KOPT-K1 (cell line): ENCODE measurements at regions not wholly inside any gene's neighbourhood (a gene's known extent, or its start where the extent isn't known, plus 50 kb on each side); places are given as distances from the start of the nearest gene placed in this dataset.
"Not testable (repeated sequence)": the region's sequence is repeated elsewhere in the genome, so short reads cannot be mapped to it uniquely, and the experiment has no call there.

Experiments
- H3K27ac ChIP-seq: fragments of 200-600 bp; sonication (generic); 2 replicates; pipeline ENCODE4 v1.5.1; 2016; ENCODE audit warnings: antibody characterized with exemption, mild to moderate bottlenecking, low read depth, low read length; ENCODE audit not compliant: poor library complexity, severe bottlenecking
- H3K36me3 ChIP-seq: fragments of 200-600 bp; sonication (generic); 2 replicates; pipeline ENCODE4 v1.5.1; 2017; ENCODE audit warnings: antibody characterized with exemption, mild to moderate bottlenecking, low read length, moderate library complexity; ENCODE audit not compliant: insufficient read depth
- H3K9me3 ChIP-seq: fragments of 200-600 bp; sonication (generic); 2 replicates; pipeline ENCODE4 v1.5.1; 2017; ENCODE audit warnings: antibody characterized with exemption, low read length, mild to moderate bottlenecking; ENCODE audit not compliant: insufficient read depth, poor library complexity, severe bottlenecking

- Histone ChIP-seq H3K27ac (no peak overlapping the region), H3K9me3 (no peaks in the 10 kb centered on the region), H3K36me3 (no peaks in the 10 kb centered on the region)
Measured at GRCh38 chr3:177249203-177249602, 51.9 kb upstream of the TBL1XR1 start.

GRCh38 chr3:177250151-177250550, 52.9 kb upstream of the TBL1XR1 start:
- H3K27ac ChIP-seq, result no peak overlapping the region
- H3K36me3 ChIP-seq, result no peaks in the 10 kb centered on the region

GRCh38 chr3:177251755-177252154, 54.5 kb upstream of the TBL1XR1 start:
- Histone ChIP-seq H3K27ac (no peak overlapping the region), H3K36me3 (no peaks in the 10 kb centered on the region), H3K9me3 (no peaks in the 10 kb centered on the region)

More at GRCh38 chr3:177250151-177250550, 52.9 kb upstream of the TBL1XR1 start:
- H3K9me3 ChIP-seq, result no peaks in the 10 kb centered on the region

- Histone ChIP-seq H3K9me3 (no peaks in the 10 kb centered on the region), H3K27ac (no peak overlapping the region), H3K36me3 (no peaks in the 10 kb centered on the region)
Measured at GRCh38 chr3:177257006-177257405, 59.7 kb upstream of the TBL1XR1 start.

- no peak overlapping the region for H3K27ac ChIP-seq
- no peaks in the 10 kb centered on the region for H3K9me3 ChIP-seq
- no peaks in the 10 kb centered on the region for H3K36me3 ChIP-seq
Measured at GRCh38 chr3:177257625-177258024, 60.3 kb upstream of the TBL1XR1 start.

- no peaks in the 10 kb centered on the region for H3K9me3 ChIP-seq
- no peak overlapping the region for H3K27ac ChIP-seq
- H3K36me3 ChIP-seq, result no peaks in the 10 kb centered on the region
Measured at GRCh38 chr3:177262396-177262795, 65.1 kb upstream of the TBL1XR1 start.

GRCh38 chr3:177263615-177264368, 66.5 kb upstream of the TBL1XR1 start:
- Histone ChIP-seq H3K36me3 (no peaks in the 10 kb centered on the region), H3K27ac (no peak overlapping the region), H3K9me3 (no peaks in the 10 kb centered on the region)

GRCh38 chr3:177271811-177272501, 74.7 kb upstream of the TBL1XR1 start:
- not testable (repeated sequence) for H3K9me3 ChIP-seq, H3K36me3 ChIP-seq, H3K27ac ChIP-seq

GRCh38 chr3:177278016-177278415, 80.7 kb upstream of the TBL1XR1 start:
- no peaks in the 10 kb centered on the region for H3K36me3 ChIP-seq
- peaks cover 11% of the 10 kb centered on the region for H3K9me3 ChIP-seq
- H3K27ac ChIP-seq, result no peak overlapping the region

GRCh38 chr3:177279118-177279815, 82.0 kb upstream of the TBL1XR1 start:
- H3K9me3 ChIP-seq, result peaks cover 11% of the 10 kb centered on the region
- H3K27ac ChIP-seq, result no peak overlapping the region
- no peaks in the 10 kb centered on the region for H3K36me3 ChIP-seq

GRCh38 chr3:177281292-177282118, 84.2 kb upstream of the TBL1XR1 start:
- Histone ChIP-seq H3K9me3 (peaks cover 11% of the 10 kb centered on the region), H3K36me3 (no peaks in the 10 kb centered on the region), H3K27ac (peak overlapping the region; percentile 22)

- peak overlapping the region; percentile 22 for H3K27ac ChIP-seq
- peaks cover 11% of the 10 kb centered on the region for H3K9me3 ChIP-seq
- no peaks in the 10 kb centered on the region for H3K36me3 ChIP-seq
Measured at GRCh38 chr3:177282119-177282655, 84.9 kb upstream of the TBL1XR1 start.

- H3K9me3 ChIP-seq, result peaks cover 11% of the 10 kb centered on the region
- H3K27ac ChIP-seq, result peak overlapping the region; percentile 61
- H3K36me3 ChIP-seq, result no peaks in the 10 kb centered on the region
Measured at GRCh38 chr3:177283983-177284382, 86.7 kb upstream of the TBL1XR1 start.

GRCh38 chr3:177284383-177284881, 87.2 kb upstream of the TBL1XR1 start:
- peaks cover 11% of the 10 kb centered on the region for H3K9me3 ChIP-seq
- peak overlapping the region; percentile 61 for H3K27ac ChIP-seq
- no peaks in the 10 kb centered on the region for H3K36me3 ChIP-seq
